Neuronal stem cell (in vitro differentiated cells): ENCODE measurements at regions not wholly inside any gene's neighbourhood (a gene's known extent, or its start where the extent isn't known, plus 50 kb on each side); places are given as distances from the start of the nearest gene placed in this dataset.

Source experiments
- DNase-seq: peaks from one replicate; pipeline ENCODE4 v3.0.0-alpha.2; 2013; ENCODE audit warnings: low spot score
- H2AFZ ChIP-seq: one replicate; pipeline ENCODE4 v1.6.1; 2013; ENCODE audit warnings: mild to moderate bottlenecking, low read length, inconsistent platforms
- H2AK5ac ChIP-seq: 2 replicates; pipeline ENCODE4 v1.6.1; 2013; ENCODE audit warnings: low read depth, mild to moderate bottlenecking, inconsistent platforms, low read length, moderate library complexity, mixed read lengths
- H2BK120ac ChIP-seq: 2 replicates; pipeline ENCODE4 v1.6.1; 2013; ENCODE audit warnings: low read depth, mild to moderate bottlenecking, inconsistent platforms, low read length, moderate library complexity, mixed read lengths
- H2BK12ac ChIP-seq: one replicate; pipeline ENCODE4 v1.6.1; 2013; ENCODE audit warnings: low read length, inconsistent platforms
- H2BK15ac ChIP-seq: 2 replicates; pipeline ENCODE4 v1.6.1; 2013; ENCODE audit warnings: mild to moderate bottlenecking, low read length, inconsistent platforms, mixed read lengths
- H2BK5ac ChIP-seq: one replicate; pipeline ENCODE4 v1.6.1; 2013; ENCODE audit warnings: inconsistent platforms, mild to moderate bottlenecking, low read length, moderate library complexity
- H3K14ac ChIP-seq: one replicate; pipeline ENCODE4 v1.6.1; 2013; ENCODE audit warnings: low read length, inconsistent platforms
- H3K18ac ChIP-seq: 2 replicates; pipeline ENCODE4 v1.6.1; 2013; ENCODE audit warnings: low read length, inconsistent platforms
- H3K23ac ChIP-seq: 2 replicates; pipeline ENCODE4 v1.6.1; 2013; ENCODE audit warnings: low read depth, mild to moderate bottlenecking, mixed read lengths, low read length, inconsistent platforms; ENCODE audit not compliant: poor library complexity
- H3K27ac ChIP-seq: replicated peaks from 3 replicates; pipeline ENCODE4 v1.5.1; 2013; ENCODE audit warnings: low read length, inconsistent platforms
- H3K27me3 ChIP-seq, 3 experiments: 2 replicates each; pipeline ENCODE4 v1.6.1; 2013; ENCODE audit warnings: low read length in 3 of 3, mild to moderate bottlenecking in 2 of 3, inconsistent platforms in 1 of 3, low read depth in 1 of 3, mixed read lengths in 1 of 3, moderate library complexity in 1 of 3; ENCODE audit not compliant: control insufficient read depth in 3 of 3, insufficient read depth in 3 of 3
- H3K36me3 ChIP-seq, 2 donors: replicated peaks in 1 of 2; 2 replicates each; pipeline ENCODE4 v1.6.1; 2013; ENCODE audit warnings: low read length in 2 of 2; ENCODE audit not compliant: control insufficient read depth in 2 of 2, insufficient read depth in 2 of 2
- H3K4ac ChIP-seq: 2 replicates; pipeline ENCODE4 v1.6.1; 2013; ENCODE audit warnings: inconsistent platforms, mild to moderate bottlenecking, low read length, moderate library complexity
- H3K4me1 ChIP-seq, 2 donors: 1 replicate in 1 of 2; 2 replicates in 1 of 2; pipeline ENCODE4 v1.6.1; 2013; ENCODE audit warnings: low read length in 2 of 2, low read depth in 1 of 2; ENCODE audit not compliant: control insufficient read depth in 2 of 2, insufficient read depth in 1 of 2
- H3K4me2 ChIP-seq: one replicate; pipeline ENCODE4 v1.6.1; 2013; ENCODE audit warnings: mild to moderate bottlenecking, low read length, inconsistent platforms; ENCODE audit not compliant: insufficient read depth, poor library complexity, severe bottlenecking
- H3K4me3 ChIP-seq, 2 donors: 2 replicates each; pipeline ENCODE4 v1.5.1; 2013; ENCODE audit warnings: low read length in 2 of 2, mild to moderate bottlenecking in 2 of 2, inconsistent platforms in 1 of 2, moderate library complexity in 1 of 2
- H3K79me1 ChIP-seq: one replicate; pipeline ENCODE4 v1.6.1; 2013; ENCODE audit warnings: low read depth, mild to moderate bottlenecking, inconsistent platforms, low read length, moderate library complexity
- H3K9ac ChIP-seq: one replicate; pipeline ENCODE4 v1.6.1; 2013; ENCODE audit warnings: mild to moderate bottlenecking, low read depth, low read length, inconsistent platforms; ENCODE audit not compliant: poor library complexity
- H3K9me3 ChIP-seq, 2 donors: replicated peaks in 1 of 2; 2 replicates each; pipeline versions ENCODE3 to v1.6.1; 2013; ENCODE audit warnings: low read length in 2 of 2, mild to moderate bottlenecking in 2 of 2, inconsistent platforms in 1 of 2, low read depth in 1 of 2, mixed read lengths in 1 of 2, moderate library complexity in 1 of 2; ENCODE audit not compliant: control insufficient read depth in 2 of 2, insufficient read depth in 1 of 2
- H4K8ac ChIP-seq: one replicate; pipeline ENCODE4 v1.6.1; 2013; ENCODE audit warnings: low read depth, mild to moderate bottlenecking, inconsistent platforms, low read length, moderate library complexity
- H4K91ac ChIP-seq: one replicate; pipeline ENCODE4 v1.6.1; 2013; ENCODE audit warnings: low read length, low read depth, mild to moderate bottlenecking, inconsistent platforms; ENCODE audit not compliant: poor library complexity
- WGBS, 2 donors: extraction: QIAGEN DNeasy Blood & Tissue Kit; methylation state at CpG; one replicate each; pipeline ENCODE4 v1.1.7; 2013; ENCODE audit warnings: missing lambda C conversion rate in 2 of 2, mixed read lengths in 1 of 2; ENCODE audit not compliant: insufficient read length in 2 of 2, insufficient replicate concordance in 1 of 2; ENCODE audit errors: extremely low coverage in 2 of 2; 5-methylcytosine and 5-hydroxymethylcytosine counted together

GRCh38 chr4:114076899-114077570 lies 97.6 kb upstream of the ARSJ start:
- no peak overlapping the region for H4K8ac ChIP-seq
- DNase-seq, result no peak
- H2BK120ac ChIP-seq, result no peak overlapping the region
- no peaks in the 10 kb centered on the region for H3K36me3 ChIP-seq
- no CpG with 5 or more reads among the region's 1 CpG for WGBS, 2 donors
- H2BK5ac ChIP-seq, result no peak overlapping the region
- H2BK15ac ChIP-seq, result no peak overlapping the region
- no peaks in the 10 kb centered on the region for H3K9me3 ChIP-seq
- no peak overlapping the region for H2AFZ ChIP-seq
- no peaks in the 10 kb centered on the region for H3K27me3 ChIP-seq
- no peak overlapping the region for H2AK5ac ChIP-seq
- no peak overlapping the region for H3K27ac ChIP-seq
- no peaks in the 10 kb centered on the region for H3K4me1 ChIP-seq
- no peak overlapping the region for H4K91ac ChIP-seq
- no peak overlapping the region for H3K4me3 ChIP-seq
- no peak overlapping the region for H3K23ac ChIP-seq
- no peak overlapping the region for H2BK12ac ChIP-seq
- no peak overlapping the region for H3K4ac ChIP-seq
- H3K4me2 ChIP-seq, result no peak overlapping the region
- no peak overlapping the region for H3K18ac ChIP-seq
- no peak overlapping the region for H3K9ac ChIP-seq
- H3K79me1 ChIP-seq, result no peaks in the 10 kb centered on the region
- H3K14ac ChIP-seq, result no peak overlapping the region

GRCh38 chr4:114077610-114078009 lies 98.2 kb upstream of the ARSJ start:
- no peak overlapping the region for H2BK120ac ChIP-seq
- no peak overlapping the region for H3K4me3 ChIP-seq
- no peaks in the 10 kb centered on the region for H3K27me3 ChIP-seq
- H3K36me3 ChIP-seq, result no peaks in the 10 kb centered on the region
- H4K8ac ChIP-seq, result no peak overlapping the region
- no peak overlapping the region for H3K23ac ChIP-seq
- no peak overlapping the region for H2BK15ac ChIP-seq
- H3K4ac ChIP-seq, result no peak overlapping the region
- H2AFZ ChIP-seq, result no peak overlapping the region
- H3K79me1 ChIP-seq, result no peaks in the 10 kb centered on the region
- no peaks in the 10 kb centered on the region for H3K9me3 ChIP-seq
- H2BK5ac ChIP-seq, result no peak overlapping the region
- no peak overlapping the region for H4K91ac ChIP-seq
- DNase-seq, result no peak
- no peak overlapping the region for H3K27ac ChIP-seq
- no peak overlapping the region for H3K9ac ChIP-seq
- H2BK12ac ChIP-seq, result no peak overlapping the region
- H3K18ac ChIP-seq, result no peak overlapping the region
- no peak overlapping the region for H3K4me2 ChIP-seq
- H3K14ac ChIP-seq, result no peak overlapping the region
- no peak overlapping the region for H2AK5ac ChIP-seq
- H3K4me1 ChIP-seq, result no peaks in the 10 kb centered on the region

DNA sequence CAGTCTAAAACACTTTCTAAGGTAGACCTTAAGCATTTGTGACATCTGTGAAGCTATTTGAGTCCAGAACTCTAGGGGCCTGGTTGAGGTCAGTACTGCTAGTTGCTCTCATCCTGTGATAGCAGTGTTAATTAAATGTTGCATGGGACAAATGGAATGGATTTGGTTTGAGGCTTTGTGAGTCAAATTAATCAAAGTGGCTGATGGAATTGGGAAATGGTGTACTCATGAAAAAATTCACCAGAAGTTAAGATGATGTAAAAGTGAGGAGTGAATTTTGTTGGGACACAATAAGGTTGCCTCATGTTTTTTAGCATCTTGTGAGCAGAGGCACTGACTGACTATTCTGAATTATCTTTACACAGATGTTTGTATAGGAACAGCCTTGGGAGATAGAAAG lies 99.2 kb upstream of the ARSJ start:
- H3K18ac ChIP-seq, result no peak overlapping the region
- H2BK15ac ChIP-seq, result no peak overlapping the region
- H2AK5ac ChIP-seq, result no peak overlapping the region

GRCh38 chr4:114081783-114082182 lies 102.3 kb upstream of the ARSJ start:
- Histone ChIP-seq H3K27ac (no peak overlapping the region), H2BK120ac (no peak overlapping the region), H4K91ac (no peak overlapping the region), H3K23ac (no peak overlapping the region), H2BK12ac (no peak overlapping the region), H3K4me3 (no peak overlapping the region), H3K4ac (no peak overlapping the region), H2BK5ac (no peak overlapping the region), H3K79me1 (no peaks in the 10 kb centered on the region), H3K4me2 (no peak overlapping the region), H3K9ac (no peak overlapping the region), H3K9me3 (no peaks in the 10 kb centered on the region), H3K14ac (no peak overlapping the region), H2BK15ac (no peak overlapping the region), H2AK5ac (no peak overlapping the region), H4K8ac (no peak overlapping the region), H2AFZ (peak overlapping the region; percentile 38), H3K36me3 (no peaks in the 10 kb centered on the region), H3K27me3 (no peaks in the 10 kb centered on the region), H3K18ac (no peak overlapping the region), H3K4me1 (peaks cover 0 to 2% of the 10 kb centered on the region in 2 donors)
- no peak for DNase-seq

More for the DNA sequence above, 99.2 kb upstream of the ARSJ start:
- Histone ChIP-seq H3K27me3 (no peaks in the 10 kb centered on the region), H3K27ac (no peak overlapping the region), H2BK120ac (no peak overlapping the region), H3K4me2 (no peak overlapping the region), H3K14ac (no peak overlapping the region), H3K9ac (no peak overlapping the region), H4K8ac (no peak overlapping the region), H3K4me3 (no peak overlapping the region), H3K9me3 (no peaks in the 10 kb centered on the region), H3K4ac (no peak overlapping the region), H4K91ac (no peak overlapping the region), H2BK12ac (no peak overlapping the region), H3K4me1 (peaks cover 0 to under 1% of the 10 kb centered on the region in 2 donors), H3K23ac (no peak overlapping the region), H3K79me1 (no peaks in the 10 kb centered on the region), H2AFZ (no peak overlapping the region), H2BK5ac (no peak overlapping the region), H3K36me3 (no peaks in the 10 kb centered on the region)
- no peak for DNase-seq
